Activated CD4-positive, alpha-beta T cell treated with anti-CD3 and anti-CD28 coated beads, Interleukin-2, amount 50 U/mL, for 16 hours (primary cell): ENCODE measurements at regions not wholly inside any gene's neighbourhood (a gene's known extent, or its start where the extent isn't known, plus 50 kb on each side); places are given as distances from the start of the nearest gene placed in this dataset.

ENCODE experiments used
- DNase-seq: peaks from one replicate; pipeline ENCODE4 v3.0.0-alpha.2; 2020

DNA sequence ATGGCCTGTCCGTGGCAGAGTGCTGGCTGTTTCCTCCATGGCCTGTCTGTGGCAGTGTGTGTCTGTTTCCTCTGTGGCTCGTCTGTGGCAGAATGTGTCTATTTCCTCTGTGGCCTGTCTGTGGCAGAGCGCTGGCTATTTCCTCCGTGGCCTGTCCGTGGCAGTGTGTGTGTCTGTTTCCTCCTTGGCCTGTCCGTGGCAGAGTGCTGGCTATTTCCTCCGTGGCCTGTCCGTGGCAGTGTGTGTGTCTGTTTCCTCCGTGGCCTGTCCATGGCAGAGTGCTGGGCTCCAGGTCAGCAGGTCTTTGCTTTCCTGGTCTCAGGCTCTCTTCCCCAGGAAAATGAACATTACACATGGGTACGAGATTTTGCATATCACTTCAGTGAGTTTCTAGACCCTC, 138.4 kb upstream of the IPO9 start:
- no peak for DNase-seq

GRCh38 chr1:201691716-201692554, 137.0 kb upstream of the IPO9 start:
- DNase-seq, result no peak

DNA sequence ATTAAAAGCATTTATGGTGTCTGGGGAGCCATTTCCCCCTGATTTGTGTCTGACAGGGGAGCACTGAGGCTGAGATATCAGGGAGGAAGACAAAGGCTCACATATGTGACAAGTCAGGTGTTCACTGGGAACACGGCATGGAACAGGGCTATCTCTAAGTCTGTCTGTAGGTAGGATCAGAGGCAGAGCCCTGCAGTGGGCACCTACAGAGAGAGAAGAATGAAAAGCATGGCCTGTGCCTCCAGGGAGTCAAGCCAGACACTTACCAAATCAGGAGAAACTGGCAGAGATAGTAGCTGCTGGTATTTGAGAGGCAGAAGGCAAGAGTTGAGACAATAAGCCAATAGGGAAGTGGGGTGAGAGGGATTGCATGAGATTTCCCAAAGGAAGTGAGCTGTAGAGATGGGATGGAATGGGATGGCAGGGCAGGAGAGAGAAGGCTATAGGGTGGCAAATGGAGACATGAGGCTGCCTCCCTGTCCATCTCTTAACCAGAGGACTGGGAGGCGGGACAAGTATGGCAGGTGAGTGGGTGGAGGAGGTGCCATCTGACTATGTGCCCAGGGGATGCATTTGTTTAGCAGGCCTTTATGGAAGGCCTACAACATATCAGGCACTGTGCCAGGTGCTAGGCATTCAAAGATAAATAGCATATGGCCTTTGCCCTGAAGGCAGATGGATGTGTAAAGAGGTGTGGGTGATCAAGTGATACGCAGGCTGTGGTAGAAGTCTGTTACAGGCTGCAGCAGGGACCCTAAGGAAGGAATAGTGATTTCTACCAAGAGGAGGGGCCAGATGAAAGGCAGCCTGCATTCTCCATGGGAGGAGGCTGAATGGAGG, 136.2 kb upstream of the IPO9 start:
- no peak for DNase-seq

GRCh38 chr1:201693890-201694607, 134.9 kb upstream of the IPO9 start:
- DNase-seq, result no peak

- no peak for DNase-seq
Measured at GRCh38 chr1:201694608-201695335, 134.2 kb upstream of the IPO9 start.

DNA sequence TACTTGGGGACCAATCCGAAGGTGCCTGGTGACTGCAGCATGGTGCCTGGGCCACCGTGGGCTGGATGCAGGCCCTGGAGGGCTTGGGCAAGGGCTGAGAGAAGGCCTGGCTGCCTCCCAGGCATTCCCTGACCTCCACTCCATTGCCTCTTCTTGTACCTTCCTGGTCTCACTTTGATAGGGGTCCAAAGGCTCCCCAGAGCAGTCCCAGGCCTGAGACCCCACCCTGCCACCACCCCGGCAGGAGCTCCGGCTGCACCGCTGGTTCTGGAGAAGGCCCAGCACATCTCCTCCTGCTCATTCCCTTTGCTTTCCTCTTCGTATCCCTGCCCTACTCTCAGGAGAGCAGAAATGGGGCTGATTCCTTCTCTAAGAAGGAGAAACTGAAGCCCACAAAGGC, 133.3 kb upstream of the IPO9 start:
- DNase-seq, result no peak

DNA sequence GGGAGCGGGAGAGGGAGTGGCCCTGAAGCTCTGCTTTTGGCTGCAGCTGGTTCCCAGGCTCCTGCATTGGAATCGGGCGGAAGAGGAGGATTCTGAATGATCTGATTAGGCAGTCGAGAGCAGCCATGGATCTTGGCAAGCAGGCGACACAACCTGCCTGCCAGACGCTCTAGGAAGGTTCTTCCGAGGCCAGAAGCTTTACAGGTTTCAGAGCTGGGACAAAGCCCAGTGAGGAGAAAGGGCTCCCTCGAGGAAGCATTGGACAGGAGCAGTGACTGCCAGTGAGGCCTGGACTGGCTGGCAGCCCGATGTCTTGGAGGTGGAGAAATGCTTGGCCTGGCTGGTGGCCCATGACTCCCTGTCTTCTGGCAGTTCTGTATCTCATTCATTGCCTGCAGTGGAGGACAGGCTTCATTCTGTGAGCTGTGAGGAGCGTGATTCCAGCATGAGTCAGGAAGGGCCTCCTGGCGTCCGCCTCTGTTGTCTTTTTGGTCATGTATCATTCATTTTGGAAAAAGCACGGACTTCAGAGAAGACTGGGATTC, 132.7 kb upstream of the IPO9 start:
- DNase-seq, result no peak

DNA sequence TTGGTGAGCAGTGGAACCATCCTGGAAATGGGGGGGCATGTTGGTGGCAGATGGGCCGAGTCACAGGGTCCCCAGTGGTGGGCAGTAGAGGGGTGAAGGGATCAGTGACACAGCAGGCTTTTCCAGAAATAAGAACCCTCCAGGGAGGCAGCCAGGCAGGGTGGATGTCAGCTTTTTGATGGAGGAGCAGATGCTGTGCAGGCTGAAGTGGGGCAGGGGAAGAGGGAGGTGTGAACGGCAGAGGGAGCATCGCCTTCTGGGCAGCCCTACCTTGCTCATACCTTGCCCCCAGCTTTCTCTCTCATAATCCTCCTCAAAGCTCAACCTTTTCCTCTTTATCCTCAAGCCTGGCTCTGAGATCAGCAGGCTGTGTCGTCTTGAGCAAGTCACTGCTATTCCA, 131.8 kb upstream of the IPO9 start:
- no peak for DNase-seq

- DNase-seq, result no peak
Measured at GRCh38 chr1:201701831-201702230, 127.1 kb upstream of the IPO9 start.

DNA sequence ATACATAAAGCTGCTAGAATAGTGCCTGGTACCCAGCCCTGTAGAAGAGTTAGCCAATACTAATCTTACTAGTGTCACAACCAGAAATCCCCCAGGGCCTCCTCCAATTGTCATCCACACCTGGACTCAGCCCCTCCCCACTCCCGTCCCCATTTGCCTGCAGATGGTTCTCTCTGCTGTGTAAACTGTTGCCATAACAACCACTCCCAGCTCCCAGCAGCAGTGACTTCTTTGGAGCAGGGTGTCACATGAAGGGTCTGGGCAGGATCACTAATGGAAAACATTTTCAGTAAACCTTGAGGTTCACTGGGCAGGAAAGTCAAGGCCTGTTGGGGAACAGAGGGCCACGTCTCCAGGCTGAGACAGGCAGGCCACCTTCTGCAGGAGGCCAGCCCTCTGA, 126.0 kb upstream of the IPO9 start:
- DNase-seq, result no peak

GRCh38 chr1:201703621-201704438, 125.1 kb upstream of the IPO9 start:
- DNase-seq, result peak; percentile 67

DNA sequence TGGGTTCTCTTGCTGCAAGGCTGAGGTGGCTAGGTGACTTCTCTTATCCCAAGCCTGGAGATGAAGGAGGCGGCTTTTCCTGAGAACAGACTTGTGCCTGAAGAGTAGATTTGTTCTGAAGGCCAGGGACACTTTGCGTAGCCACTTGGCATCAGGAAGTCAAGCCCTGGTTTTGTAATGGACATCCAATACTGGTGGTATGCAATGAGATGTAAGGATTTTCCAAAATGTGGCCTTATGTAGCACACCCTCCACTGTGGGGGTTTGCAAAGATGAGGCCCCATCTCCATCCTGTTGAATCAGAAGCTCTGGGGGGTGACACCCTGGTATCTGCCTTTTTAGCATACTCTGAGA, 124.5 kb upstream of the IPO9 start:
- DNase-seq, result no peak

GRCh38 chr1:201705389-201705788, 123.6 kb upstream of the IPO9 start:
- no peak for DNase-seq

DNA sequence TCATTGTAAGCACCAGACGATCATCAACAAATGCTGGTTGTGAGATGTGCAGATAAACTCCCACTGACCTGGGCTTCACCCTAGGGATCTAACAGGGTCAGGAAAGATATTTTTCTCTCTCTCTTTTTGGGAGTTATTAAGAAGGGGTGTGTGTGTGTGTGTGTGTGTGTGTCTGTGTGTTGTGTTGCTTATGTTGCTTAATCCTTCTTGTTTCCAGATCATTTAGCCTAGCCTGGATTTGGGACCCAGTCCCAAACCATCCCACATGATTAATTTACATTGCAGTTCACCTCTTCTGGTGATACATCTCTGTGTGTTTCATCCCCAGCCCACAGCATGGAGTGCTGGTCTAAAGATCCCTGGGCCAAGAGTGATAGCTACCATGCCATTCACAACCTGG, 122.8 kb upstream of the IPO9 start:
- no peak for DNase-seq

- DNase-seq, result no peak
Measured at GRCh38 chr1:201707027-201707426, 121.9 kb upstream of the IPO9 start.

DNA sequence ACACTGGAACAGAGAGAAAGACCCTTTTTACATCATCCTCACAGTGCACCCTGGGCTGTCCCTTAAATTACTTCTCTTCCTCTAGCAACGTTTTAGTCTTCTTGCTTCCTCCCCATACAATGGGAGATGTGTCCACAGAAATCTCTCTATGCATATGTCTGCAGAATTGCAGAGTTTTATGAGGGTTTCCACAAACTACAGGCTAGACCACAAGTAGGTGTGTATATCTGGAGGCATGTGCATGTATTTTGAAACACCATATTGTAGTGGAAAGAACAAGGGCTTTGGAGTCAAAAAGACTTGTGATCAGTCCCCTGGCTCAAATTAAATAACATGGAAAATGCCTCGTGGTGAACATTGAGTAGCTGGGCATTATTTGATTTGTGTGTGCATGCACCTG, 121.3 kb upstream of the IPO9 start:
- no peak for DNase-seq

DNA sequence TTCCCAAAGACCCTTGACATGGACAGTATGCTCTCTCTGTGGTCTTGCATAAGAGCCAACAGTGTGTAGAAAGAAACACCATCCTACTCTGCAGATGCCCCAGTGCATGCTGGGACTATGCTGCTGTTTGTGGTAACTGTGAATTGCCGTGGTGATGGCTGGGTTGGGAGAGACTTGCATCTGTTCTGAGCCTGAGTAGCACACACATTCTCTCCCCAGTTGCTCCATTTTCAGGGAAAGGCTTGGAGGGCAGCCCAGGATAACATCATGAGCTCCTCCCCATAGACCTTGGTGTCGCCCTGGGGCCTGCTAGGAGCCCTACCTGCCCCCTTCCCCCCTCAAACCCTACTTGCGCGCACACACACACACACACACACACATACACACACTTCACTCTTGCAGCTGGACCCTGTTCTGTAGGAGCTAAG, 120.9 kb upstream of the IPO9 start:
- no peak for DNase-seq

GRCh38 chr1:201708691-201709090, 120.3 kb upstream of the IPO9 start:
- DNase-seq, result no peak

- DNase-seq, result peak; percentile 59
Measured at GRCh38 chr1:201709564-201710295, 119.2 kb upstream of the IPO9 start.

DNA sequence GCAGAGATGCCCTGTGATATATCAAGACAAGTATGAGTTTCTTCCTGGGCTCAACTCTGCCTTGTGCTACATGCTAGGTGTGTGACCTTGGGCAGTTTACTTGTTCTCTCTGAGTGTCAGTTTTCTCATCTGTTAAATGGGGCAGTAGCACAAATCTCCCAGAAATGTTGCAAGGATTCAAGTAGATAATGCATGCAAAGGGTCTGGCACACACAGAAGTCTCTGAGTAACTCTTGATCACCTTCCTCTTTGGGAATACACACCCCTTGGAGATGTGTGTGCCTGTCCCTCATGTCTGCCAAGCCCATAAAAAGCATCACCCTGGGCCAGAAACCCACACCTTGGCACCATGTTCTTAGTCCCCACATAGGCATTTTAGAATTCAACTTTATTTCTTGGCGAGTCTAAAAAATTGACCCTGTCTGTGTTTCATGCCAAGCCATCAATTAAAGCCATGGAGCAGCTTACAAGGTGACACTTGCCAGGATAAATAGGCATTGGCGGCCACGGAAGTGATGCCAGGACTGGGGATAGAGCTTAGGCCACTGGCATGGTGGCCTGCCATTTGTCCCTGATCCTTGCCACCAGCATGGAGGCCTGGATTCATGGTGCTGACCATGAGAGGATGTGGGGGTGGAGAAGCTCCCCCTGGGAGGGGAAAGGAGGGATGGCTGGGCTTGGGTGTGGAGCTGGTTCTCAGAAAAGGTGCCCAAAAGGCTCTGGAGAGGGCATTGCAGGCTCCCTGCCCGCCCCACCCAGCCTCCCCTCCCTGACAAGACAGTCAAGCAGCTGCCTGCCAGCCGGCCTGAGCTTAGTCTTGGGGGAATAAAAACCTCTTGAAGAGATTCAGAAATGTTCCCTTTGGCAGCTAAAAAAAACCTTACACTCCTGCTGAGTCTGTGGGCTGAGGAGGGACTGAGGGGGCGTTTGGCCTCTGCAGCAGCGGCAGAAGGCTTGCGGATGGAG, 118.0 kb upstream of the IPO9 start:
- DNase-seq, result no peak
